ENCODE measurements at regions not wholly inside any gene's neighbourhood (a gene's known extent, or its start where the extent isn't known, plus 50 kb on each side); places are given as distances from the start of the nearest gene placed in this dataset.

GRCh38 chr13:40215747-40216146, 450.7 kb downstream of the FOXO1 start:
- TF ChIP-seq CTCF (IDR thresholded peaks at IDR 0.05; ENCODE audit: poor library complexity) (no peak), EZH2 (IDR thresholded peaks at IDR 0.05; ENCODE audit: borderline replicate concordance) (no peak)
